Kidney (tissue), 13 donors: ENCODE measurements at regions not wholly inside any gene's neighbourhood (a gene's known extent, or its start where the extent isn't known, plus 50 kb on each side); places are given as distances from the start of the nearest gene placed in this dataset.

Source experiments
- DNase-seq, 5 donors: peaks; one replicate each; pipeline ENCODE4 v3.0.0-alpha.2; 2013 to 2020
- FAIRE-seq: peaks from 2 replicates; lab custom pipeline; 2012; peaks lifted over from hg19 to GRCh38; lab: Jason Lieb, UNC
- H3K27ac ChIP-seq, 2 donors: one replicate each; pipeline ENCODE4 v1.7.0; 2013; ENCODE audit warnings: low read depth in 2 of 2, low read length in 2 of 2, inconsistent platforms in 1 of 2
- H3K27me3 ChIP-seq: one replicate; pipeline ENCODE4 v1.7.1; 2013; ENCODE audit warnings: low read length, inconsistent platforms; ENCODE audit not compliant: control insufficient read depth, insufficient read depth
- H3K36me3 ChIP-seq, 3 donors: one replicate each; pipeline versions ENCODE4 v1.7.0 to v1.7.1; 2013; ENCODE audit warnings: low read length in 3 of 3, control low read depth in 1 of 3, inconsistent platforms in 1 of 3; ENCODE audit not compliant: insufficient read depth in 3 of 3, control insufficient read depth in 2 of 3
- H3K4me1 ChIP-seq, 3 donors: one replicate each; pipeline versions ENCODE4 v1.7.0 to v1.7.1; 2013; ENCODE audit warnings: low read length in 3 of 3, inconsistent platforms in 1 of 3, low read depth in 1 of 3; ENCODE audit not compliant: control insufficient read depth in 2 of 3, insufficient read depth in 2 of 3
- H3K4me3 ChIP-seq, 3 donors: one replicate each; pipeline versions ENCODE4 v1.7.0 to v1.8.1; 2013; ENCODE audit warnings: low read length in 3 of 3, control low read depth in 1 of 3, inconsistent platforms in 1 of 3
- H3K9ac ChIP-seq, 3 donors: one replicate each; pipeline versions ENCODE4 v1.7.0 to v1.7.1; 2013; ENCODE audit warnings: low read length in 3 of 3, control low read depth in 1 of 3, inconsistent platforms in 1 of 3
- H3K9me3 ChIP-seq, 3 donors: one replicate each; pipeline versions ENCODE4 v1.7.0 to v1.7.1; 2013; ENCODE audit warnings: low read length in 3 of 3, control low read depth in 1 of 3, inconsistent platforms in 1 of 3; ENCODE audit not compliant: control insufficient read depth in 2 of 3, insufficient read depth in 1 of 3
- intact Hi-C: fragments of 100-400 bp; cut with DNase I; formaldehyde crosslinking; loops from one replicate; pipeline ENCODE4 v1.11.1; 2022
- TF ChIP-seq, protein P1 (sequence below): IDR thresholded peaks from 3 replicates; pipeline ENCODE4 v1.5.1; 2012; ENCODE audit warnings: mild to moderate bottlenecking, moderate library complexity, borderline replicate concordance; ENCODE audit not compliant: insufficient read depth; ENCODE audit errors: extremely low read depth
- donor health status: control.
- donor health status: control.
- donor health status: control.
- donor health status: control.
- donor health status: control.
- donor health status: DM: yes; HTN: yes; CAD: no.
- donor health status: Normal renal cell carcinoma (clear cell type).

DNA sequence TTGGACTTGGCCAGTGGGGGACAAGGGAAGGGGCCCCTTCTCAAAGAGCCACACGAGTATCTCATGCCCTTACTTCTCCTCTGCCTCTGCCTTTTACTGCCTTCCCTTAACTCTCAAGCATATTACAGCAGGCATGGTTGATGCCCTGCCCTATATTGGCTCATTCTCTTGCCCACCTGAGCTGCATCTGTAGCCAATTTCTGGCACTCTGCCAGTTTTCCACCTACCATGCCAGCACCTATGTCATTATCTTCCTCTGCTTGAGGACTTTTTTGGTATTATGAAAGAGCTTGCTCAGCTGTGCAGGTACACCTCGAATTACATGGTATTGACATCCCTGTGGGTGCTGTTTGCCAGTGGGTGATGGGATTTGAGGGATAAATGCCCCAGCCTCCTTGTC, 181.8 kb downstream of the OXSM start:
- no peak overlapping the region for H3K27ac ChIP-seq
- FAIRE-seq = no peak

DNA sequence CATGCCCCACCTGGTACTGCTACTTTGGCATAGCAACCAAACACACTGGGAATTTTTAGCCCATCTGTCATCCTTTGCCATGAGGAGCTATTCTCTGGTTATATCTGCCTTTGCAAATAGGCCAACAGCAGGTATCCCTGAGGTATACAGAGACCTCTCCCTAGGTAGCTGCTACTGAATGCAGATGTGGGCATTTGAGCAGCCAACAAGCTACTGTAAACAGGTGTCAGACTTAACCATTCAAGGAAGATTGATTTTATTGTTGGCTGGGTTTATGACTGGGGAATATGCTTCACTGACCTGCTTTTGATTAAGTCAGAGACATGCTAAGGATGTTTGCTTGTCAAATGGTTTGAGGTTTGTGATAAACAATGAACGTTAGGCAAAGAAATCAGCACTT, 183.2 kb downstream of the OXSM start:
- H3K27me3 ChIP-seq = no peaks in the 10 kb centered on the region
- H3K27ac ChIP-seq = no peak overlapping the region
- intact Hi-C loops = no loop called here
- H3K4me3 ChIP-seq = no peak overlapping the region
- no peaks in the 10 kb centered on the region for H3K36me3 ChIP-seq
- no peak overlapping the region for H3K9ac ChIP-seq
- TF ChIP-seq, protein P1, sequence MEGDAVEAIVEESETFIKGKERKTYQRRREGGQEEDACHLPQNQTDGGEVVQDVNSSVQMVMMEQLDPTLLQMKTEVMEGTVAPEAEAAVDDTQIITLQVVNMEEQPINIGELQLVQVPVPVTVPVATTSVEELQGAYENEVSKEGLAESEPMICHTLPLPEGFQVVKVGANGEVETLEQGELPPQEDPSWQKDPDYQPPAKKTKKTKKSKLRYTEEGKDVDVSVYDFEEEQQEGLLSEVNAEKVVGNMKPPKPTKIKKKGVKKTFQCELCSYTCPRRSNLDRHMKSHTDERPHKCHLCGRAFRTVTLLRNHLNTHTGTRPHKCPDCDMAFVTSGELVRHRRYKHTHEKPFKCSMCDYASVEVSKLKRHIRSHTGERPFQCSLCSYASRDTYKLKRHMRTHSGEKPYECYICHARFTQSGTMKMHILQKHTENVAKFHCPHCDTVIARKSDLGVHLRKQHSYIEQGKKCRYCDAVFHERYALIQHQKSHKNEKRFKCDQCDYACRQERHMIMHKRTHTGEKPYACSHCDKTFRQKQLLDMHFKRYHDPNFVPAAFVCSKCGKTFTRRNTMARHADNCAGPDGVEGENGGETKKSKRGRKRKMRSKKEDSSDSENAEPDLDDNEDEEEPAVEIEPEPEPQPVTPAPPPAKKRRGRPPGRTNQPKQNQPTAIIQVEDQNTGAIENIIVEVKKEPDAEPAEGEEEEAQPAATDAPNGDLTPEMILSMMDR = no peak
- DNase-seq = peak in 2 of 5 donors; percentile 31 to 45
- peaks cover 0 to 3% (median 0%) of the 10 kb centered on the region in 3 donors for H3K4me1 ChIP-seq
- H3K9me3 ChIP-seq = no peaks in the 10 kb centered on the region
- FAIRE-seq = no peak

More for the DNA sequence above, 181.8 kb downstream of the OXSM start:
- intact Hi-C loops = no loop called here
- H3K36me3 ChIP-seq = no peaks in the 10 kb centered on the region
- TF ChIP-seq, protein P1 = no peak
- no peak overlapping the region for H3K4me3 ChIP-seq
- DNase-seq = no peak
- H3K27me3 ChIP-seq = no peaks in the 10 kb centered on the region
- no peak overlapping the region for H3K9ac ChIP-seq
- no peaks in the 10 kb centered on the region for H3K9me3 ChIP-seq
- H3K4me1 ChIP-seq = peaks cover 0 to 3% (median 0%) of the 10 kb centered on the region in 3 donors

DNA sequence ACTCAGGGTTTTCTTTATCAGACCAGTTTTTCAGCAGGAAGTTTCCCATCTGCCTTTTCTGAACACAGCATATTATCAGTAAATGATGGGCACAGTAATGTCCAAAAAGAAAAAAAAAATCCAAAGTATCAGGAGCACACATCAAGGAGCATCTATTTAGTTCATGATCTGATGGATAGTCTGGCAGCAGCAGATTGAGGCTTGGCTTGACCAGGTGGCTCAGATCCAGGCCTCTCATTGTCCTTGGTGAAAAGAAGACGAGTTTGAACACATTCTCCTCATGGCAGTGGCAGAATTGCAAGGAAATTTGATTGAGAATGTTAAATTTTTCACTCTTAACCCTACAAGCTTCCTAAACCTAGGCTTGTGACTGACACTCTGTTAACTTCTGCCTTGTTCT, 192.9 kb downstream of the OXSM start:
- Histone ChIP-seq H3K27me3 (no peaks in the 10 kb centered on the region), H3K27ac (no peak overlapping the region), H3K36me3 (no peaks in the 10 kb centered on the region), H3K4me3 (no peak overlapping the region), H3K9ac (no peak overlapping the region), H3K9me3 (no peaks in the 10 kb centered on the region), H3K4me1 (no peaks in the 10 kb centered on the region)
- TF ChIP-seq, protein P1 = no peak
- no peak for DNase-seq
- no peak for FAIRE-seq
- intact Hi-C loops = no loop called here

DNA sequence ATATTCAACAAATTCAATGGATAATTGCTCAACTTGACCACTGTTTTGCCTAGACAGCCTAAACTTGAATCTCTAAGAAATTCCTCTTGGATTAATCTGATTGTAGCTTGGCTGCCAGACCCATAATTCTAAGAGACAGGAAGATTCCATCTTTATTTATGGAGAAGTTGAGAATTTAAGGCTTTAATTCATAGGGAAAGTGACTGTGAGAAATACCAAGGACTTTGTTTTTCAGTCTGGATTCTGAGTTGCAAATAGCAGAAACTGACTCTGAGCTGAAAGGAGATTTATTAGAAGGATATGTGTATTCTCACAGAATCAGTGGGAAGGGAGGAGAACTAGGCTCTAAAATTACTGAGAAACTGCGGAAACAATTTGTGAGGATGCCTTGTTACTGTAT, 195.7 kb downstream of the OXSM start:
- Histone ChIP-seq H3K36me3 (no peaks in the 10 kb centered on the region), H3K4me3 (no peak overlapping the region), H3K27ac (no peak overlapping the region), H3K9me3 (no peaks in the 10 kb centered on the region), H3K9ac (no peak overlapping the region), H3K27me3 (no peaks in the 10 kb centered on the region), H3K4me1 (no peaks in the 10 kb centered on the region)
- TF ChIP-seq, protein P1 = no peak
- intact Hi-C loops = no loop called here
- FAIRE-seq = no peak
- DNase-seq = no peak
